Left lung (tissue), 4 donors: ENCODE measurements at regions not wholly inside any gene's neighbourhood (a gene's known extent, or its start where the extent isn't known, plus 50 kb on each side); places are given as distances from the start of the nearest gene placed in this dataset.

Source experiments
- ATAC-seq: fragments of 200-7000 bp; cut with Tn5 transposase; one replicate; pipeline ENCODE4 v1.9.1; 2020; ENCODE audit warnings: moderate library complexity
- DNase-seq, 4 donors: peaks; one replicate each; pipeline ENCODE4 v3.0.0-alpha.2; 2013 to 2020
- H3K27ac ChIP-seq, 2 donors: fragments of 200-600 bp; sonication (generic) in 1 of 2; one replicate each; pipeline versions ENCODE4 v1.5.0 to v1.8.0; 2020 to 2021
- H3K27me3 ChIP-seq, 2 donors: fragments of 200-600 bp; sonication (generic) in 1 of 2; one replicate each; pipeline versions ENCODE4 v1.5.0 to v1.8.0; 2020 to 2021
- H3K36me3 ChIP-seq, 2 donors: fragments of 200-600 bp; sonication (generic) in 1 of 2; one replicate each; pipeline versions ENCODE4 v1.5.0 to v1.8.0; 2020 to 2021
- H3K4me1 ChIP-seq, 2 donors: fragments of 200-600 bp; one replicate each; pipeline ENCODE4 v1.8.0; 2021
- H3K4me3 ChIP-seq, 2 donors: fragments of 200-600 bp; sonication (generic) in 1 of 2; one replicate each; pipeline versions ENCODE4 v1.5.0 to v1.8.0; 2020 to 2021; ENCODE audit warnings: mild to moderate bottlenecking in 1 of 2
- H3K9me3 ChIP-seq, 2 donors: fragments of 200-600 bp; sonication (generic) in 1 of 2; one replicate each; pipeline versions ENCODE4 v1.5.0 to v1.8.0; 2020 to 2021
- intact Hi-C, 2 donors: fragments of 100-400 bp; cut with DNase I; formaldehyde crosslinking; loops; one replicate each; pipeline versions ENCODE4 v1.11.2 to v1.14.2; 2022
- TF ChIP-seq, protein P1 (sequence below), 2 donors: fragments of 200-600 bp; sonication (generic) in 1 of 2; IDR thresholded peaks; one replicate each; pipeline versions ENCODE4 v1.5.0 to v1.8.0; 2021; ENCODE audit warnings: antibody characterized with exemption in 2 of 2
- donor health status: DM: no; HTN: yes; CAD: no.
- donor health status: DM: no; HTN: no; CAD: no.

DNA sequence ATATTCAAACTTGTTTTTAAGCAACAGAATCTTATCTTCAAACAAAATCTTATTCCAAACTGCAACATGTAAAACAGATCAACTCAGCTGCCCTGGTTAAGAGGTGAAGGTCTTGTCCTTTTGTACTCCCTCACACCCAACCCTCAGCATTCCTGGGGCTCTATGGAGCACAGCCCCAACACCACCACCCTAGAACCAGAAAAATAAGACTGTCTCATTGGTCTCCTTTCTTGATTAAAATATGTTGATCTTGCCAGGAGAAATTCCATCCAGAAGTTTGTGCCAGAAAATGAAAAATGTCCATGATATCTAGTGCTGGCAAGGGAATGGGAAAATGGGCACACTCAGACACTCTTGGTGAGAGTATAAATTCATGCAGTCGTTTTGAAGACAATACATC is 62.1 kb upstream of the TMEM17 start:
- intact Hi-C loops: no loop called here
- no peaks in the 10 kb centered on the region for H3K4me1 ChIP-seq
- ATAC-seq (no peak), DNase-seq (no peak)
- peaks cover 5 to 23% of the 10 kb centered on the region in 2 donors for H3K27me3 ChIP-seq
- TF ChIP-seq, protein P1, sequence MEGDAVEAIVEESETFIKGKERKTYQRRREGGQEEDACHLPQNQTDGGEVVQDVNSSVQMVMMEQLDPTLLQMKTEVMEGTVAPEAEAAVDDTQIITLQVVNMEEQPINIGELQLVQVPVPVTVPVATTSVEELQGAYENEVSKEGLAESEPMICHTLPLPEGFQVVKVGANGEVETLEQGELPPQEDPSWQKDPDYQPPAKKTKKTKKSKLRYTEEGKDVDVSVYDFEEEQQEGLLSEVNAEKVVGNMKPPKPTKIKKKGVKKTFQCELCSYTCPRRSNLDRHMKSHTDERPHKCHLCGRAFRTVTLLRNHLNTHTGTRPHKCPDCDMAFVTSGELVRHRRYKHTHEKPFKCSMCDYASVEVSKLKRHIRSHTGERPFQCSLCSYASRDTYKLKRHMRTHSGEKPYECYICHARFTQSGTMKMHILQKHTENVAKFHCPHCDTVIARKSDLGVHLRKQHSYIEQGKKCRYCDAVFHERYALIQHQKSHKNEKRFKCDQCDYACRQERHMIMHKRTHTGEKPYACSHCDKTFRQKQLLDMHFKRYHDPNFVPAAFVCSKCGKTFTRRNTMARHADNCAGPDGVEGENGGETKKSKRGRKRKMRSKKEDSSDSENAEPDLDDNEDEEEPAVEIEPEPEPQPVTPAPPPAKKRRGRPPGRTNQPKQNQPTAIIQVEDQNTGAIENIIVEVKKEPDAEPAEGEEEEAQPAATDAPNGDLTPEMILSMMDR (IDR thresholded peaks at IDR 0.05): no peak
- H3K36me3 ChIP-seq: no peaks in the 10 kb centered on the region
- H3K27ac ChIP-seq: no peak overlapping the region
- H3K9me3 ChIP-seq: no peaks in the 10 kb centered on the region
- H3K4me3 ChIP-seq: no peak overlapping the region

DNA sequence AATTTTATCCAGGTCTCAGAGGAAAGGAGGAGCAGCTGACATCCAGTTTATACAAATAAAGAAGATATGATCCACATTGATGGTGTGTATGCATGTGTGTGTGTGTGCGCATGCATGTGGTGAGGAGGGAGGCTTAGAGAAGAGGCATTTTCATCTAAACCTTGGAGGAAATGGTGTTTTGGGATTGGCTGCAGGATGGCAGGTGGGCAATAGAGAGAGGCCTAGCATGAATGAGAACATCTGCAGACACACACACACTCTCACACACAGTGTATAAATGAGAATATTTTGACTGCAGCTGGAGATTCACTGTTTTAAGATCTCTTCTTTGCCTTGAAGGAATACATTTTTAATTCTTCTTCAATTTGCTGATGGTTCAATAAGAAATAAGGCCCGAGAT is 61.7 kb upstream of the TMEM17 start:
- Histone ChIP-seq H3K4me3 (no peak overlapping the region), H3K27ac (no peak overlapping the region), H3K27me3 (peaks cover 5 to 23% of the 10 kb centered on the region in 2 donors), H3K4me1 (no peaks in the 10 kb centered on the region), H3K36me3 (no peaks in the 10 kb centered on the region), H3K9me3 (no peaks in the 10 kb centered on the region)
- DNase-seq (no peak), ATAC-seq (no peak)
- TF ChIP-seq, protein P1 (IDR thresholded peaks at IDR 0.05): no peak
- intact Hi-C loops: no loop called here

DNA sequence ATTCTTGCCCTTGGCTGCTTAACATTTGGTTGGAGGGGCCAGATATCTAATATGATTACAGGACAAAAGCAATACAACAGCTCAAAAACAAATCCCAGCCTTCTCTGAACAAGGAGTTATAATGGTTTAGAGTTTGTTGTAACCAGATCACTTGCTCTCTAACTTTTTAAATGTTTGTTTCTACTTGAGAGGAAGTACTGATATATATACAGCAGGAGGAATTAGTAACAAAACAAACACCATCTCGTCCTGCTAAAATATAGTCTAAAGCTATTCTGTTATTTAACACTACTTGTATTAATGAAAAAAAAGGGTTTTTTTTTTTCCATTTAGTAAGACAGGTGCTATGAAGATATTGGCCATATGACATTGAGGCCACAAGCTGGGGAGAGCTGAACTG is 60.9 kb upstream of the TMEM17 start:
- H3K9me3 ChIP-seq: no peaks in the 10 kb centered on the region
- no peaks in the 10 kb centered on the region for H3K4me1 ChIP-seq
- H3K36me3 ChIP-seq: no peaks in the 10 kb centered on the region
- DNase-seq (no peak), ATAC-seq (no peak)
- intact Hi-C loops: no loop called here
- no peak overlapping the region for H3K4me3 ChIP-seq
- TF ChIP-seq, protein P1 (IDR thresholded peaks at IDR 0.05): no peak
- H3K27ac ChIP-seq: no peak overlapping the region
- peaks cover 3 to 20% of the 10 kb centered on the region in 2 donors for H3K27me3 ChIP-seq

DNA sequence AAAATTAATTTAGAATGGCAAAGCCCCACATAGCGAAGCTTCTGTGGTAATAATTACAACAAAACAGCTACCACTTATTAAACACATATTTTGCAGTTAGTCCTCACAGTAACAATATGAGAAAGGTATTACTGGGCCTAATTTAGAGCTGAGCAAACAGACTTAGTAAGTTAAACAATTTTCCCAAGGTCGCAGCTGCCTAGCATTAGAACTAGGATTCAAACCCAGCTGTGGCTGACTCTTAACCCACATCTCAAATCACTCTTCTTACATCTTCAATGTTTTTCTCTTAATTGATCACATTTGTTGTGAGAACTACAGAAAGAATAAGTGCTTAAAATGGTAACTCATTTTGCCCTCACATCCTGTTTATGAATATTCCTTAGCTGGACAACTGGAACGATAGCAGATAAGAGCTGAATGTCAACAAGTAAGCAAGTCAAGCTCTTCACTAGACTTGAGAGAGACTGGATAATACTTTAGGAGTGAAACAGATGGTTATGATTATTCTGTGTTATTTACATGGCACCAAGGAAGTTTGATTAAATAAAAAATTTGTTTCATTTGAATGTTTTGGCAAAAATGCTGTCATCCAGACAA is 59.4 kb upstream of the TMEM17 start:
- Histone ChIP-seq H3K9me3 (no peaks in the 10 kb centered on the region), H3K27me3 (peaks cover 0 to 5% of the 10 kb centered on the region in 2 donors), H3K4me3 (no peak overlapping the region), H3K27ac (no peak overlapping the region), H3K36me3 (no peaks in the 10 kb centered on the region), H3K4me1 (no peaks in the 10 kb centered on the region)
- intact Hi-C loops: no loop called here
- TF ChIP-seq, protein P1 (IDR thresholded peaks at IDR 0.05): no peak
- ATAC-seq: no peak
- no peak for DNase-seq

DNA sequence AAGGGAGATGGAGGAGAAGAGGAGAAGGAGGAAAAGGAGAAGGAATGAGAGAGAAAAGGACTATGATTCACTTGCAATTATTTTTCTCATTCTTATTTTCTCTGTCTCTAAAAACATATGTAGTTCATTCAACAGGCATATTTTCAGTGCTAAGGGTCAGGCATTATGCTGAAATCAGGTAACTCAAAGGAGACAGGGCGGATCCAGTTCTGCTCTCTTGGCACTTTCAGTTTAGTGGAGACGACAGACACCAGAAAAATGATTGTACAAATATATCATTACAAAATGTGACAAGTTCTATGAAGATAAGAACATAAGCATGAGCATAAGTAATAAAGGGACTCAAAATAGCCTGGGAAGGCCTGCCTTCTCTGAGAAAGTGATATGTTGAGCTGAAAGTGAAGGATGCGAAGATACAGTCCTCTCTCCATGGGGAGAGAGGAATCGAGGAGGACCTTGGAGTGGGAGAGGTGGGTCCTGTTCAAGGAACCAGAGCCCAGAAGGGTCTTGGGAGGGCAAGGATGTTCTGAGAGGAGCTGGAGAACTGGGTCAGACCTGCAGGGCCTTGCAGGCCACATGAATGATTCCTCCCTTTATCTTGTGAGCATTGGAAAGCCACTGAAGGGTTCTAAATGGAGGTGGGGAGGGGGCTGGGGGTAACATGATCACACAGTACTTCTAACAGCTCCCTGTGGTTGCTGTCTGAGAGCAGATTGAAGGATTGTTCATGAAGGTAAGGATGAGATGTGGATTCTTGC is 58.6 kb upstream of the TMEM17 start:
- Histone ChIP-seq H3K9me3 (no peaks in the 10 kb centered on the region), H3K36me3 (no peaks in the 10 kb centered on the region), H3K4me3 (no peak overlapping the region), H3K4me1 (no peaks in the 10 kb centered on the region), H3K27me3 (no peaks in the 10 kb centered on the region), H3K27ac (no peak overlapping the region)
- ATAC-seq (no peak), DNase-seq (no peak)
- TF ChIP-seq, protein P1 (IDR thresholded peaks at IDR 0.05): no peak
- intact Hi-C loops: no loop called here
